DND-41 (cell line): ENCODE measurements at regions not wholly inside any gene's neighbourhood (a gene's known extent, or its start where the extent isn't known, plus 50 kb on each side); places are given as distances from the start of the nearest gene placed in this dataset.

Experiments used
- ATAC-seq: fragments of 200-7000 bp; cut with Tn5 transposase; 3 replicates; pipeline ENCODE4 v1.9.1; 2021; ENCODE audit warnings: low read depth; ENCODE audit not compliant: insufficient read depth
- DNase-seq: peaks from one replicate; pipeline ENCODE4 v3.0.0-alpha.2; 2020
- H2AFZ ChIP-seq: 2 replicates; pipeline ENCODE4 v1.6.0; 2012; ENCODE audit warnings: low read depth, low read length
- H3K27ac ChIP-seq: 2 replicates; pipeline ENCODE4 v1.5.1; 2012; ENCODE audit warnings: low read length, inconsistent platforms
- H3K27me3 ChIP-seq: fragments of 200-600 bp; sonication (generic); 2 replicates; pipeline ENCODE4 v1.6.0; 2012; ENCODE audit warnings: low read length, mild to moderate bottlenecking, inconsistent platforms; ENCODE audit not compliant: insufficient read depth, poor library complexity
- H3K36me3 ChIP-seq: 2 replicates; pipeline ENCODE4 v1.5.1; 2012; ENCODE audit warnings: low read length, inconsistent platforms; ENCODE audit not compliant: insufficient read depth
- H3K4me1 ChIP-seq: 2 replicates; pipeline ENCODE4 v1.5.1; 2012; ENCODE audit warnings: mild to moderate bottlenecking, low read length; ENCODE audit not compliant: insufficient read depth
- H3K4me2 ChIP-seq: 2 replicates; pipeline ENCODE4 v1.6.0; 2012; ENCODE audit warnings: mild to moderate bottlenecking, moderate library complexity, low read length, inconsistent platforms; ENCODE audit not compliant: insufficient read depth
- H3K4me3 ChIP-seq, 2 experiments: fragments of 200-600 bp in 1 of 2; shearing (Covaris generic) in 1 of 2; 2 replicates each; pipeline ENCODE4 v1.5.1; 2012 to 2016; ENCODE audit warnings: inconsistent platforms in 2 of 2, low read length in 2 of 2, mild to moderate bottlenecking in 2 of 2, low read depth in 1 of 2, moderate library complexity in 1 of 2
- H3K79me2 ChIP-seq: 2 replicates; pipeline ENCODE4 v1.6.0; 2012; ENCODE audit warnings: low read length, inconsistent platforms; ENCODE audit not compliant: insufficient read depth
- H3K9ac ChIP-seq: 2 replicates; pipeline ENCODE4 v1.6.0; 2012; ENCODE audit warnings: low read depth, mild to moderate bottlenecking, inconsistent platforms, low read length, moderate library complexity
- H3K9me3 ChIP-seq: 2 replicates; pipeline ENCODE4 v1.5.1; 2012; ENCODE audit warnings: low read length, moderate library complexity, mild to moderate bottlenecking, inconsistent platforms; ENCODE audit not compliant: insufficient read depth, severe bottlenecking
- H4K20me1 ChIP-seq: 2 replicates; pipeline ENCODE4 v1.6.0; 2012; ENCODE audit warnings: low read length; ENCODE audit not compliant: insufficient read depth
- EZH2 ChIP-seq: IDR thresholded peaks from 3 replicates; pipeline ENCODE4 v1.6.1; 2012; ENCODE audit warnings: borderline replicate concordance, low read depth, mild to moderate bottlenecking, moderate library complexity, low read length, inconsistent platforms; ENCODE audit not compliant: severe bottlenecking
- TF ChIP-seq, protein P1 (sequence below): IDR thresholded peaks from 2 replicates; pipeline ENCODE4 v1.5.1; 2012; ENCODE audit warnings: borderline replicate concordance, low read length, moderate library complexity, mild to moderate bottlenecking; ENCODE audit not compliant: poor library complexity, severe bottlenecking; ENCODE audit errors: extremely low read depth

GRCh38 chr11:112460141-112460540, 199.5 kb upstream of the PLET1 start:
- no peak overlapping the region for H2AFZ ChIP-seq
- H3K4me2 ChIP-seq = no peak overlapping the region
- no peaks in the 10 kb centered on the region for H3K27me3 ChIP-seq
- ATAC-seq (no peak), DNase-seq (no peak)
- H3K79me2 ChIP-seq = no peaks in the 10 kb centered on the region
- TF ChIP-seq EZH2 = no peak
- TF ChIP-seq, protein P1, sequence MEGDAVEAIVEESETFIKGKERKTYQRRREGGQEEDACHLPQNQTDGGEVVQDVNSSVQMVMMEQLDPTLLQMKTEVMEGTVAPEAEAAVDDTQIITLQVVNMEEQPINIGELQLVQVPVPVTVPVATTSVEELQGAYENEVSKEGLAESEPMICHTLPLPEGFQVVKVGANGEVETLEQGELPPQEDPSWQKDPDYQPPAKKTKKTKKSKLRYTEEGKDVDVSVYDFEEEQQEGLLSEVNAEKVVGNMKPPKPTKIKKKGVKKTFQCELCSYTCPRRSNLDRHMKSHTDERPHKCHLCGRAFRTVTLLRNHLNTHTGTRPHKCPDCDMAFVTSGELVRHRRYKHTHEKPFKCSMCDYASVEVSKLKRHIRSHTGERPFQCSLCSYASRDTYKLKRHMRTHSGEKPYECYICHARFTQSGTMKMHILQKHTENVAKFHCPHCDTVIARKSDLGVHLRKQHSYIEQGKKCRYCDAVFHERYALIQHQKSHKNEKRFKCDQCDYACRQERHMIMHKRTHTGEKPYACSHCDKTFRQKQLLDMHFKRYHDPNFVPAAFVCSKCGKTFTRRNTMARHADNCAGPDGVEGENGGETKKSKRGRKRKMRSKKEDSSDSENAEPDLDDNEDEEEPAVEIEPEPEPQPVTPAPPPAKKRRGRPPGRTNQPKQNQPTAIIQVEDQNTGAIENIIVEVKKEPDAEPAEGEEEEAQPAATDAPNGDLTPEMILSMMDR = no peak
- no peaks in the 10 kb centered on the region for H4K20me1 ChIP-seq
- H3K4me3 ChIP-seq = no peak overlapping the region
- H3K4me1 ChIP-seq = no peaks in the 10 kb centered on the region
- no peaks in the 10 kb centered on the region for H3K9me3 ChIP-seq
- no peaks in the 10 kb centered on the region for H3K36me3 ChIP-seq
- H3K9ac ChIP-seq = no peak overlapping the region
- no peak overlapping the region for H3K27ac ChIP-seq

DNA sequence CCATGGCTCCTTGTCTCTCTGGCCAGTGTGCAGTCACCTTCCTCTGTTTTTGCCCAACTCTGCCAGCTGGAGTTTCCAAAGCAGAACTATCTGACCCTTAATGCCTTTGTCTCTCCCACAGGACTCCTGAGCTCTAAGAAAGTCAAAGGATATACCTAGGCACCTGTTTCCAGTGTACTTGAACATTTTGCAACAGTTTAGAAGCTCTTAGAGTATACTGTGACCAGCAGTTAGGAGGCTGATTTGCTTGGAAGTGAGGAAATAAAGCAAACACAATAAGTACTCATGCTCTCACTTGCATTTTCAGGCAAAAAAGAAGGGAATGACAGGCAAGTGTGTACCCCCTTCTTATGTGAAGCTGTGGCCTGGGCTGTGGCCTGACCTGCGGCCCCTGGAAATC, 204.3 kb upstream of the PLET1 start:
- Histone ChIP-seq H3K4me2 (no peak overlapping the region), H3K9ac (no peak overlapping the region), H3K9me3 (no peaks in the 10 kb centered on the region), H3K4me1 (no peaks in the 10 kb centered on the region), H2AFZ (no peak overlapping the region), H3K36me3 (no peaks in the 10 kb centered on the region), H3K27me3 (no peaks in the 10 kb centered on the region), H3K4me3 (no peak overlapping the region), H3K27ac (no peak overlapping the region), H4K20me1 (no peaks in the 10 kb centered on the region), H3K79me2 (no peaks in the 10 kb centered on the region)
- DNase-seq (no peak), ATAC-seq (no peak)
- TF ChIP-seq, protein P1 = no peak
- no peak for TF ChIP-seq EZH2

DNA sequence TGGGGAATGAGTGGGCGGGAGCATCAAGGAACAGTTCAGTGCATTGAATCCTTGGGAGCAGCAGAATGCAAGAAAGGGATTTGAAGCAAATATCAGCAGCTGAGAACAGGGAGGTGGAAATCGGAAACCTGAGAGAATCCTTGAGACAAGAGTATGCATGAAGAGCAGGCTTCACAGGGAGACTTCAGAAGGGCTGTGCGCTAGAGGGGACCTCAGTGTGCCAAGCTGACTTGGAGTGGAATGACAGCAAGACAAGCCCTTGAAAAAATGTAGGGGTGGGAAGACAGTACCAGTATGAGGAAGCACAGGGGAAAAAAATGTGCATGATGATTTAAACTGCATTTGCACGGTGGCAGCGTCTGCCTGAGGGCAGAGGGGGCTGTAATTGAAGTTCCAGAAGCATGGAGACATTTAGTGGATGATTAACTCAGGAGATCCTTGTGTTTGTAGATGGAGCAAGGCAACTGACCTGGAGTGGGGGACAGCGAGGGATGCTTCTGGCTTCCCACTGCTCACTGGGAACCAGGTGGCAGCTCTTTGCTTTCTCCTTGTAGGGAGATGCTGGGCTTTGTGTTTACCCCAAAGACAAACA, 204.9 kb upstream of the PLET1 start:
- Histone ChIP-seq H2AFZ (no peak overlapping the region), H3K27ac (no peak overlapping the region), H3K36me3 (no peaks in the 10 kb centered on the region), H4K20me1 (no peaks in the 10 kb centered on the region), H3K4me2 (no peak overlapping the region), H3K4me1 (no peaks in the 10 kb centered on the region), H3K9ac (no peak overlapping the region), H3K27me3 (no peaks in the 10 kb centered on the region), H3K9me3 (no peaks in the 10 kb centered on the region), H3K4me3 (no peak overlapping the region), H3K79me2 (no peaks in the 10 kb centered on the region)
- DNase-seq (no peak), ATAC-seq (no peak)
- TF ChIP-seq, protein P1 = no peak
- no peak for TF ChIP-seq EZH2

DNA sequence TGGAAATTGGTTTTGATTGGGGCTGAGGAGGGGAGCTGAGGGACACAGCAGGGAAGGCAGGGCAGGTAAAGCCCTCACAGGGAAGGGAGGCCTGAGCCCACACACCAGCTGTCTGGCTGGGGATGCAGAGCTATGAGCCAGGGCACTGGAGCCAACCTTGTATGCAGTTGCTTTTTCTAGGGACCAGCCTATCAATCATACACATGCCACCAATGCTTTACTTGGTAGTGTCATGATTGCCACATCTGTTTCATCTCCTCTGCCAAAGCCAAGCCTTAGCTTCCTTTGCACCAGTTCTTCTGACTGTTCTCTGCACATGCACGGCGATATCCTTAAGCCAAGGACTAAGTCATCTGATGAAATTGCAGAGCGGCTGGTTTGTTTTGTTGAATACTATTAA, 207.1 kb upstream of the PLET1 start:
- no peaks in the 10 kb centered on the region for H3K36me3 ChIP-seq
- no peaks in the 10 kb centered on the region for H3K4me1 ChIP-seq
- H3K4me3 ChIP-seq = no peak overlapping the region
- no peak overlapping the region for H2AFZ ChIP-seq
- no peaks in the 10 kb centered on the region for H3K79me2 ChIP-seq
- H3K9ac ChIP-seq = no peak overlapping the region
- DNase-seq = no peak
- H3K27ac ChIP-seq = no peak overlapping the region
- H4K20me1 ChIP-seq = no peaks in the 10 kb centered on the region
- no peaks in the 10 kb centered on the region for H3K27me3 ChIP-seq
- no peak overlapping the region for H3K4me2 ChIP-seq
- TF ChIP-seq EZH2 = no peak
- TF ChIP-seq, protein P1 = no peak
- ATAC-seq = no peak
- no peaks in the 10 kb centered on the region for H3K9me3 ChIP-seq
